GM12878 (cell line): ENCODE measurements at regions not wholly inside any gene's neighbourhood (a gene's known extent, or its start where the extent isn't known, plus 50 kb on each side); places are given as distances from the start of the nearest gene placed in this dataset.

ENCODE experiments used
- ATAC-seq: fragments of 200-7000 bp; cut with Tn5 transposase; 3 replicates; pipeline ENCODE4 v1.9.1; 2020; ENCODE audit warnings: mild to moderate bottlenecking, moderate library complexity
- BruUV-seq: library from RNA; stranded (reverse); fragments of 400-500 nt; replicated peaks from 2 replicates; lab custom pipeline; 2021; lab: Mats Ljungman, UMichigan
- CTCF ChIA-PET: fragments of 300-600 bp; sonication (Branson Sonifier 250); formaldehyde crosslinking; extraction: SDS; loops from one replicate; lab custom pipeline; 2021; ENCODE audit warnings: inconsistent platforms; lab: Yijun Ruan, JAX
- POLR2A ChIA-PET: fragments of 350-600 bp; formaldehyde crosslinking; extraction: SDS; loops from one replicate; lab custom pipeline; 2021; ENCODE audit warnings: inconsistent platforms; lab: Charles Lee
- RAD21 ChIA-PET: fragments of 300-600 bp; sonication (Branson Sonifier 250); formaldehyde crosslinking; loops from one replicate; lab custom pipeline; 2023; ENCODE audit warnings: antibody characterized with exemption; ENCODE audit not compliant: unreplicated experiment; lab: Charles Lee
- SMC1A ChIA-PET: fragments of 300-600 bp; sonication (Branson Sonifier 250); formaldehyde crosslinking; loops from one replicate; lab custom pipeline; 2023; ENCODE audit not compliant: unreplicated experiment, uncharacterized antibody; lab: Charles Lee
- DNase-seq: peaks from one replicate; pipeline ENCODE4 v3.0.0-alpha.2; 2011; ENCODE audit warnings: low read depth, low spot score
- FAIRE-seq: peaks from 3 replicates; lab custom pipeline; 2011; peaks lifted over from hg19 to GRCh38; lab: Jason Lieb, UNC
- H2AFZ ChIP-seq: 2 replicates; pipeline ENCODE4 v1.6.0; 2011; ENCODE audit warnings: low read depth, low read length, control low read depth; ENCODE audit not compliant: control insufficient read depth
- H3K27ac ChIP-seq: 2 replicates; pipeline ENCODE4 v1.5.1; 2011; ENCODE audit warnings: control low read depth; ENCODE audit not compliant: control insufficient read depth, insufficient read depth
- H3K27me3 ChIP-seq, 2 experiments: replicated peaks in 1 of 2; 2 replicates each; pipeline versions ENCODE4 v1.6.0 to v1.6.1; 2011; ENCODE audit warnings: low read length in 1 of 2; ENCODE audit not compliant: control insufficient read depth in 2 of 2, insufficient read depth in 2 of 2
- H3K36me3 ChIP-seq, 2 experiments: 2 replicates each; pipeline ENCODE4 v1.5.1; 2011; ENCODE audit warnings: low read length in 1 of 2; ENCODE audit not compliant: control insufficient read depth in 2 of 2, insufficient read depth in 2 of 2
- H3K4me1 ChIP-seq: 2 replicates; pipeline ENCODE4 v1.6.1; 2011; ENCODE audit warnings: mild to moderate bottlenecking, low read length, moderate library complexity, mixed read lengths; ENCODE audit not compliant: control insufficient read depth, insufficient read depth
- H3K4me2 ChIP-seq: 2 replicates; pipeline ENCODE4 v1.6.0; 2011; ENCODE audit warnings: control low read depth; ENCODE audit not compliant: control insufficient read depth, insufficient read depth
- H3K4me3 ChIP-seq: fragments of 200-600 bp; sonication (generic); 2 replicates; pipeline ENCODE4 v1.5.1; 2016
- H3K79me2 ChIP-seq: 2 replicates; pipeline ENCODE4 v1.6.0; 2011; ENCODE audit warnings: low read length; ENCODE audit not compliant: control insufficient read depth, insufficient read depth
- H3K9ac ChIP-seq: 2 replicates; pipeline ENCODE4 v1.8.0; 2011; ENCODE audit warnings: low read length, control low read depth, mixed read lengths; ENCODE audit not compliant: control insufficient read depth, insufficient read depth
- H3K9me3 ChIP-seq: replicated peaks from 3 replicates; pipeline ENCODE4 v1.5.1; 2011; ENCODE audit warnings: mild to moderate bottlenecking, low read length; ENCODE audit not compliant: control insufficient read depth, insufficient read depth
- H4K20me1 ChIP-seq: 2 replicates; pipeline ENCODE4 v1.6.0; 2011; ENCODE audit not compliant: control insufficient read depth, insufficient read depth
- CEBPZ ChIP-seq: fragments of 150-350 bp; IDR thresholded peaks from 2 replicates; pipeline ENCODE4 v1.6.1; 2016; ENCODE audit warnings: low read depth, low read length
- NFXL1 ChIP-seq: fragments of 450-650 bp; IDR thresholded peaks from 2 replicates; pipeline ENCODE4 v1.6.1; 2017; ENCODE audit warnings: antibody characterized with exemption, mild to moderate bottlenecking, borderline replicate concordance
- PAX8 ChIP-seq: fragments of 450-650 bp; IDR thresholded peaks from 2 replicates; pipeline ENCODE4 v1.6.1; 2017; ENCODE audit warnings: mild to moderate bottlenecking, moderate library complexity
- WGBS: methylation state at CpG from one replicate; pipeline ENCODE4 v1.1.6; 2016; ENCODE audit warnings: low lambda C conversion rate; ENCODE audit not compliant: insufficient replicate concordance, insufficient coverage; ENCODE audit errors: missing lambda C conversion rate; 5-methylcytosine and 5-hydroxymethylcytosine counted together
- in situ Hi-C: fragments of 300-500 bp; cut with MboI; formaldehyde crosslinking; loops from 9 replicates; pipeline ENCODE4 v1.14.3; 2018; ENCODE audit warnings: mixed read lengths
- intact Hi-C: fragments of 100-400 bp; cut with micrococcal nuclease; formaldehyde crosslinking; loops from one replicate; pipeline ENCODE4 v1.14.2; 2022; ENCODE audit not compliant: unreplicated experiment
- TF ChIP-seq, protein P1 (sequence below): IDR thresholded peaks from 2 replicates; pipeline ENCODE4 v1.6.1; 2012; ENCODE audit warnings: mild to moderate bottlenecking, low read depth, low read length

- ChIA-PET CTCF (no interaction called here), RAD21 (no interaction called here), SMC1A (no interaction called here)
- WGBS: 13% methylated on average over 4 of the region's 4 CpGs
- Histone ChIP-seq H3K36me3 (no peaks in the 10 kb centered on the region), H3K27me3 (no peaks in the 10 kb centered on the region; a peak in 1 of 4 replicates), H3K4me3 (no peak overlapping the region), H3K79me2 (no peaks in the 10 kb centered on the region), H3K9me3 (no peaks in the 10 kb centered on the region), H3K9ac (no peak overlapping the region), H3K27ac (no peak overlapping the region), H4K20me1 (no peaks in the 10 kb centered on the region), H3K4me1 (no peaks in the 10 kb centered on the region), H3K4me2 (no peak overlapping the region), H2AFZ (no peak overlapping the region)
- in situ Hi-C loops (no loop called here), intact Hi-C loops (no loop called here)
- FAIRE-seq: no peak
- no peak for DNase-seq
- BruUV-seq: no TSS peak
- ATAC-seq: no peak
- TF ChIP-seq NFXL1 (no peak), PAX8 (no peak), CEBPZ (no peak)
- TF ChIP-seq, protein P1, sequence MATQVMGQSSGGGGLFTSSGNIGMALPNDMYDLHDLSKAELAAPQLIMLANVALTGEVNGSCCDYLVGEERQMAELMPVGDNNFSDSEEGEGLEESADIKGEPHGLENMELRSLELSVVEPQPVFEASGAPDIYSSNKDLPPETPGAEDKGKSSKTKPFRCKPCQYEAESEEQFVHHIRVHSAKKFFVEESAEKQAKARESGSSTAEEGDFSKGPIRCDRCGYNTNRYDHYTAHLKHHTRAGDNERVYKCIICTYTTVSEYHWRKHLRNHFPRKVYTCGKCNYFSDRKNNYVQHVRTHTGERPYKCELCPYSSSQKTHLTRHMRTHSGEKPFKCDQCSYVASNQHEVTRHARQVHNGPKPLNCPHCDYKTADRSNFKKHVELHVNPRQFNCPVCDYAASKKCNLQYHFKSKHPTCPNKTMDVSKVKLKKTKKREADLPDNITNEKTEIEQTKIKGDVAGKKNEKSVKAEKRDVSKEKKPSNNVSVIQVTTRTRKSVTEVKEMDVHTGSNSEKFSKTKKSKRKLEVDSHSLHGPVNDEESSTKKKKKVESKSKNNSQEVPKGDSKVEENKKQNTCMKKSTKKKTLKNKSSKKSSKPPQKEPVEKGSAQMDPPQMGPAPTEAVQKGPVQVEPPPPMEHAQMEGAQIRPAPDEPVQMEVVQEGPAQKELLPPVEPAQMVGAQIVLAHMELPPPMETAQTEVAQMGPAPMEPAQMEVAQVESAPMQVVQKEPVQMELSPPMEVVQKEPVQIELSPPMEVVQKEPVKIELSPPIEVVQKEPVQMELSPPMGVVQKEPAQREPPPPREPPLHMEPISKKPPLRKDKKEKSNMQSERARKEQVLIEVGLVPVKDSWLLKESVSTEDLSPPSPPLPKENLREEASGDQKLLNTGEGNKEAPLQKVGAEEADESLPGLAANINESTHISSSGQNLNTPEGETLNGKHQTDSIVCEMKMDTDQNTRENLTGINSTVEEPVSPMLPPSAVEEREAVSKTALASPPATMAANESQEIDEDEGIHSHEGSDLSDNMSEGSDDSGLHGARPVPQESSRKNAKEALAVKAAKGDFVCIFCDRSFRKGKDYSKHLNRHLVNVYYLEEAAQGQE: no peak
- TF ChIP-seq, all 136 proteins: peak for 0
- POLR2A ChIA-PET: no interaction called here
These were observed 73.5 kb upstream of the FICD start for GRCh38 chr12:108441549-108441948.
